Endothelial cell of umbilical vein (primary cell): ENCODE measurements at regions not wholly inside any gene's neighbourhood (a gene's known extent, or its start where the extent isn't known, plus 50 kb on each side); places are given as distances from the start of the nearest gene placed in this dataset.

ENCODE experiments used
- BruUV-seq: library from RNA; stranded (reverse); fragments of 400-500 nt; replicated peaks from 2 replicates; lab custom pipeline; 2021; lab: Mats Ljungman, UMichigan
- CTCF ChIA-PET: fragments of 300-600, 350-600 bp; sonication (Branson Sonifier 250); formaldehyde crosslinking; loops from one replicate; lab custom pipeline; 2021; ENCODE audit warnings: antibody characterized with exemption, inconsistent platforms; lab: Charles Lee
- POLR2A ChIA-PET: fragments of 300-600, 350-600 bp; sonication (Branson Sonifier 250); formaldehyde crosslinking; loops from one replicate; lab custom pipeline; 2021; ENCODE audit warnings: antibody characterized with exemption, inconsistent platforms; lab: Charles Lee
- DNase-seq: peaks from one replicate; pipeline ENCODE4 v3.0.0-alpha.2; 2011; ENCODE audit warnings: low read depth, low spot score
- FAIRE-seq: peaks from 2 replicates; lab custom pipeline; 2011; peaks lifted over from hg19 to GRCh38; lab: Jason Lieb, UNC
- H2AFZ ChIP-seq: 2 replicates; pipeline ENCODE4 v1.6.0; 2012; ENCODE audit warnings: low read depth, low read length, control low read depth, inconsistent platforms
- H3K27ac ChIP-seq: 2 replicates; pipeline ENCODE4 v1.5.1; 2011; ENCODE audit warnings: low read depth, mild to moderate bottlenecking, control low read depth, low read length, moderate library complexity; ENCODE audit not compliant: insufficient read depth
- H3K27me3 ChIP-seq, 2 experiments: 2 replicates each; pipeline versions ENCODE4 v1.6.0 to v1.6.1; 2011; ENCODE audit warnings: low read length in 2 of 2, mixed read lengths in 1 of 2; ENCODE audit not compliant: control insufficient read depth in 2 of 2, insufficient read depth in 2 of 2
- H3K36me3 ChIP-seq, 2 experiments: 2 replicates in 1 of 2; 3 replicates in 1 of 2; pipeline ENCODE4 v1.5.1; 2011; ENCODE audit warnings: low read length in 2 of 2, mild to moderate bottlenecking in 1 of 2, moderate library complexity in 1 of 2; ENCODE audit not compliant: control insufficient read depth in 2 of 2, insufficient read depth in 2 of 2; ENCODE audit errors: extremely low read depth in 1 of 2
- H3K4me1 ChIP-seq: 3 replicates; pipeline ENCODE4 v1.5.1; 2011; ENCODE audit warnings: mild to moderate bottlenecking, low read length; ENCODE audit not compliant: control insufficient read depth, insufficient read depth; ENCODE audit errors: extremely low read depth
- H3K4me2 ChIP-seq: 2 replicates; pipeline ENCODE4 v1.6.1; 2011; ENCODE audit warnings: low read length, control low read depth, mixed read lengths; ENCODE audit not compliant: insufficient read depth
- H3K4me3 ChIP-seq, 3 experiments: fragments of 200-600 bp in 1 of 3; sonication (generic), shearing (Covaris generic) in 1 of 3; replicated peaks in 1 of 3; 2 replicates each; pipeline ENCODE4 v1.5.1; 2011 to 2016; ENCODE audit warnings: control low read depth in 3 of 3, low read length in 3 of 3, mild to moderate bottlenecking in 2 of 3, inconsistent platforms in 1 of 3, low read depth in 1 of 3, moderate library complexity in 1 of 3; ENCODE audit not compliant: insufficient read depth in 1 of 3
- H3K79me2 ChIP-seq: 2 replicates; pipeline ENCODE4 v1.6.0; 2012; ENCODE audit warnings: low read length, inconsistent platforms; ENCODE audit not compliant: control insufficient read depth, insufficient read depth
- H3K9ac ChIP-seq: replicated peaks from 2 replicates; pipeline ENCODE3; 2011; ENCODE audit warnings: low read length, control low read depth; ENCODE audit not compliant: insufficient read depth; ENCODE audit errors: extremely low read depth
- H3K9me1 ChIP-seq: replicated peaks from 3 replicates; pipeline ENCODE4 v1.6.0; 2011; ENCODE audit warnings: mild to moderate bottlenecking, low read length; ENCODE audit not compliant: control insufficient read depth, insufficient read depth; ENCODE audit errors: extremely low read depth
- H3K9me3 ChIP-seq: replicated peaks from 2 replicates; pipeline ENCODE4 v1.5.1; 2012; ENCODE audit warnings: low read length, inconsistent platforms; ENCODE audit not compliant: control insufficient read depth, insufficient read depth
- H4K20me1 ChIP-seq: replicated peaks from 2 replicates; pipeline ENCODE3; 2011; ENCODE audit warnings: mild to moderate bottlenecking, low read length; ENCODE audit not compliant: control insufficient read depth, insufficient read depth; ENCODE audit errors: extremely low read depth
- CTCF ChIP-seq, 2 donors: IDR thresholded peaks; 1 replicate in 1 of 2; 2 replicates in 1 of 2; pipeline ENCODE4 v1.5.1; 2011; ENCODE audit warnings: low read length in 2 of 2, mild to moderate bottlenecking in 2 of 2, moderate library complexity in 2 of 2, control low read depth in 1 of 2, inconsistent platforms in 1 of 2, low read depth in 1 of 2; ENCODE audit not compliant: insufficient read depth in 1 of 2; ENCODE audit errors: extremely low read depth in 1 of 2
- EZH2 ChIP-seq: IDR thresholded peaks from 2 replicates; pipeline ENCODE4 v1.6.1; 2012; ENCODE audit warnings: borderline replicate concordance, low read depth, mild to moderate bottlenecking, moderate library complexity, low read length, inconsistent platforms; ENCODE audit not compliant: severe bottlenecking
- FOS ChIP-seq: IDR thresholded peaks from 2 replicates; pipeline ENCODE4 v1.6.1; 2011; ENCODE audit warnings: mild to moderate bottlenecking, low read length, moderate library complexity, borderline replicate concordance; ENCODE audit not compliant: insufficient read depth
- GATA2 ChIP-seq: IDR thresholded peaks from 2 replicates; pipeline ENCODE4 v1.7.0; 2011; ENCODE audit warnings: low read depth, mild to moderate bottlenecking, moderate library complexity, mixed read lengths, low read length; ENCODE audit not compliant: insufficient read length, insufficient read depth
- JUN ChIP-seq: IDR thresholded peaks from 2 replicates; pipeline ENCODE4 v1.6.1; 2011; ENCODE audit warnings: borderline replicate concordance, low read depth; ENCODE audit not compliant: insufficient read length, insufficient read depth
- MAX ChIP-seq: IDR thresholded peaks from 2 replicates; pipeline ENCODE4 v1.6.1; 2011; ENCODE audit not compliant: insufficient read depth, insufficient read length
- POLR2A ChIP-seq: IDR thresholded peaks from 2 replicates; pipeline ENCODE4 v1.6.1; 2012; ENCODE audit warnings: low read depth, mild to moderate bottlenecking, control low read depth, low read length
- POLR2AphosphoS5 ChIP-seq: IDR thresholded peaks from 2 replicates; pipeline ENCODE4 v1.6.1; 2012; ENCODE audit warnings: low read depth, mild to moderate bottlenecking, control low read depth, low read length, moderate library complexity; ENCODE audit not compliant: insufficient read depth
- dilution Hi-C: fragments of 300-500 bp; cut with MboI; formaldehyde crosslinking; loops from one replicate; pipeline ENCODE4 v1.15.0; 2019; ENCODE audit warnings: low sequenced_read_pairs; ENCODE audit not compliant: extremely low pct_ligation_motif_present
- intact Hi-C: fragments of 100-400 bp; cut with micrococcal nuclease; formaldehyde crosslinking; loops from one replicate; pipeline ENCODE4 v1.10.0; 2022

GRCh38 chr12:94041850-94042249, 106.5 kb upstream of the PLXNC1 start:
- Histone ChIP-seq H2AFZ (no peak overlapping the region), H3K4me3 (no peak overlapping the region), H3K9me1 (no peaks in the 10 kb centered on the region), H3K9ac (no peak overlapping the region), H3K36me3 (no peaks in the 10 kb centered on the region), H3K27me3 (no peaks in the 10 kb centered on the region), H3K27ac (no peak overlapping the region), H3K4me2 (no peak overlapping the region), H4K20me1 (no peaks in the 10 kb centered on the region), H3K4me1 (no peaks in the 10 kb centered on the region), H3K9me3 (no peaks in the 10 kb centered on the region), H3K79me2 (no peaks in the 10 kb centered on the region)
- CTCF ChIA-PET: no interaction called here
- FAIRE-seq: no peak
- BruUV-seq: no TSS peak
- dilution Hi-C loops (no loop called here), intact Hi-C loops (no loop called here)
- POLR2A ChIA-PET: no interaction called here
- no peak for DNase-seq
- TF ChIP-seq GATA2 (no peak), EZH2 (no peak), FOS (no peak), CTCF (IDR thresholded peaks at IDR 0.05; ENCODE audit: extremely low read depth in 1 of 2, insufficient read depth in 1 of 2, low read depth in 1 of 2, low read length in 2 of 2) (no peak), JUN (no peak), POLR2AphosphoS5 (no peak), MAX (no peak), POLR2A (no peak)
